ENCODE measurements at regions not wholly inside any gene's neighbourhood (a gene's known extent, or its start where the extent isn't known, plus 50 kb on each side); places are given as distances from the start of the nearest gene placed in this dataset.

DNA sequence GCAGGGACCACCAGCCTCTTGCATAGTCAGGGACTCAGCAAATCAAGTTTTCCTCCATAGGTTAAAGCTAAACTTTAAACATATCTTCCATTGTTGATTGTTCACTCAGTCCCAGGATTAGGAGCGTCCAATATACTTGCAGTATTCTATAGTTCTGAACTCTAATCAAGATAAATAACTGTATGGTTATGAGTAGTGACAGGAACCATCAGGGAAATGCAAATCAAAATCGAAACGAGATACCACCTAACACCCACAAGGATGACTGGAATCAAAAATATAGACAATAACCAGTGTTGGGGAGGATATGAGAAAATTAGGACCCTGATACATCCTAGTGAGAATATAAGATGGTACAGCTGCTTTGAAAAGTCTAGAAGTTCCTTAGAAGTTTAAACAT lies 190.0 kb downstream of the ETS1 start:
- TF ChIP-seq CTCF (conservative IDR thresholded peaks at IDR 0.05; ENCODE audit: low read length), result no peak
- TF ChIP-seq EZH2phosphoT487 (IDR thresholded peaks at IDR 0.05; ENCODE audit: borderline replicate concordance), result no peak
